ENCODE measurements at regions not wholly inside any gene's neighbourhood (a gene's known extent, or its start where the extent isn't known, plus 50 kb on each side); places are given as distances from the start of the nearest gene placed in this dataset.
"Not testable (repeated sequence)": the region's sequence is repeated elsewhere in the genome, so short reads cannot be mapped to it uniquely, and the experiment has no call there.

DNA sequence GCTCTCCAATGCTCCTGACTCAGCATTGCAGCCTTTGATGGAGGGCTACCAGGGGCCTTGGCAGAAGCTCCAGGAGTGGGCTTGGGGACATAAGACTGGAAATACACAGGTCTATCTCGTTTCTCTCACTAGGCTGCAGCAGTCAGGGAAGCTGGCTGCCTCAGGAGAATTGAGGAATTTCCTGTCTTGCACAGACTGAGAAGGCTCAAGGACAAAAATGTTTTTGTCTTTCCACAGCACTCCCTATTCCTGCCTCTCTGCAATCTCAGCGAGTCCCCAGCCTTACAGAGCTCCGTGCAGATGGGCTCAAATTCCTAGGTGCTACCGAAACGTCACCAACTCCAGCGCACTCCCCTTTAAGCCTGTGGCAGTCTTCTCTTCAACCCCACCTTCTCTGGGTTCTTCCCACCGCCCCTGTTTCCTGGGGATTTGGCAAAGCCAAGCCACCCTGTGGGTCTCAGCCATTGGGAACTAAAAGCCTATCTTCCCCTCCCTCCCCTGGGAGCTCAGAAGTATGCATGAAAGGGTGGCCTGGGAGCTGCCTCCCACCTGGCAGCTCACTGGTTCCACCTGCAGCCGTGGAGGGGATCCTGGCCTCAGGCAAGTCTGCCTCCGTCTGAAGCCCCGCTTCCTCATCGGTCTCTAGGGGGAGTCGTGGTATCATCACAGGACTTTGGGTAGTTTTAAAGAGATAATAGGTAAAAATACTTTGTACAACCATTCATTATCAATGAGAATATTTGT is 322.6 kb upstream of the FRG2C start:
- no peak for DNase-seq (ENCODE audit: low spot score)
- intact Hi-C loops (cut with DNase I): no loop called here

DNA sequence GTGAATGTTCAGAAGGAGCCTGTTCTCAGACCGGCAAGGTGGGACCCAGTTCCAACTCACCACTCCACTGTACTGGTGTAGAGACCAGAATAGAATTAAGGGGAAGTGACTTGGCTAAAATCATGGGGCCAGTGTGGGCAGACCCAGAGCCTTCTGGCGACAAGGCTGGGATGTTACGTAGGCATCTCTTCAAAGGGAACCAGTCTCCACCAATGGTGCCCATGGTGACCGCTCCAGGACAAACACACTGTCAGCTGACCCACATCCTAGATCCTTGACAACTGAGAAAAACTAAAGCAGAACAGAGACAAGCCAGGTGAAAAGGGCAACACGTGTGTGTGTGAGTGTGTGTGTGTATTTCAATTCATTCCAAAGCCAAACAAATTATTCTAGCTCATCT is 321.7 kb upstream of the FRG2C start:
- intact Hi-C loops (cut with DNase I): no loop called here

DNA sequence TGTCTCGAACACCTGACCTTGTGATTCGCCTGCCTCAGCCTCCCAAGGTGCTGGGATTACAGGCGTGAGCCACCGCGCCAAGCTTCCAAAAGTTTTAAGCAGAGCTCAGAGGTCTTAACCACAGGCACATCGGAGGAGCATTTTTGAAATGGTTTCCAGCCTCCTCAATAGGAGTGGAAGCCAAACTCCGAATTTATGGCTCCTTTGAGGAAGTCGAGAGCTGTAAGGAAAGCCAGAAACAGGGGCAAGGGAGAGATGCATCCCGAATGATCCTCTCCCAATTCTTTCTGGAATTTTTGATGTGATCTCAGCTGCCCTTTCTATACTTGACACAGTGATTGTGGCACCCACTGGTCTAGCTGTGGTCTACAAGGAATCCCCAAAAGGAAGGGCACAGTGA is 313.6 kb upstream of the FRG2C start:
- intact Hi-C loops (cut with DNase I): loop anchor here (10.0 kb wide), 1 partner anchor 46 kb away; no protein-coding TSS in a partner anchor

More for the DNA sequence above, 321.7 kb upstream of the FRG2C start:
- DNase-seq (ENCODE audit: low spot score): no peak

DNA sequence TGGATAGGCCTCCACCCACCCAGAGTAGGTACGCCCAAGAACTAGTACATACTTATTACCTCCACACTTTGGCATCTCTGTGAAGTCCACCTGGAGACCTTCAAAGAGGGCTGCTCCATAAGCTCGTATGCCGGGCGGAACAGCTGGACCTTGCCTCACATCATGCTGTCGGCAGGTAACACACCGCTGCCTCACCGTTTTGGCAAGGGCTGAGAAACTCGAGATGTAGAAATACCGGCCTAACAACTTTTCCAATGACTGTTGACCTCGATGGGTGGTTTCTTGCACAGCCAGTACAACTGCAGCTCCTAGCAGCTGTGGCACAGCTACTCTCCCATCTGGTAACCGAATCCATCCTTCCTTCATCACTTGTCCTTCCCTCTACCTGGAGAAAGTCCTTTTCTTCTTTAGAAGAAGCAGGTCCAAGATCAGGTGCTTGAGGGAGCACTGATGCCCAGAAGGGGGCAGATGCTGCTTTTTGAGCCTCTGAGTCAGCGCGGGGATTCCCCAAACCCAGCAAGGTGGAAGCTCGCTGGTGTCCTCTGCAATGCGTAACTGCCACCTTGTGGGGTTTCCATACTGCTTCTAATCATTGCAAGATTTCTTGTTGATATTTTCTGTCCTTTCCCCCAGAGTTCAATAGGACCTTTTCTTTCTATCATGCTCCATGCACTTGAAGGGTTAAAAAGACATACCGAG is 301.9 kb upstream of the FRG2C start:
- intact Hi-C loops (cut with DNase I); DNase-seq (ENCODE audit: low spot score): not testable (repeated sequence)

More for the DNA sequence above, 313.6 kb upstream of the FRG2C start:
- DNase-seq (ENCODE audit: low spot score): not testable (repeated sequence)

DNA sequence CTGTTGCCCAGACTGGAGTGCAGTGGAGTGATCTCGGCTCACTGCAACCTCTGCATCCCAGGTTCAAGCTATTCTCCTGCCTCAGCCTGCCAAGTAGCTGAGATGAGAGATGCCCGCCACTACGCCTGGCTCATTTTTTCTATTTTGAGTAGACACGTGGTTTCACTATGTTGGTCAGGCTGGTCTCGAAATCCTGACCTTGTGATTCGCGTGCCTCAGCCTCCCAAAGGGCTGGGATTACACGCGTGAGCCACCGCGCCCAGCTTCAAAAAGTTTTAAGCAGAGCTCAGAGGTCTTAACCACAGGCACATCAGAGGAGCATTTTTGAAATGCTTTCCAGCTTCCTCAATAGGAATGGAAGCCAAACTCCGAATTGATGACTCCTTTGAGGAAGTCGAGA is 291.2 kb upstream of the FRG2C start:
- intact Hi-C loops (cut with DNase I); DNase-seq (ENCODE audit: low spot score): not testable (repeated sequence)

DNA sequence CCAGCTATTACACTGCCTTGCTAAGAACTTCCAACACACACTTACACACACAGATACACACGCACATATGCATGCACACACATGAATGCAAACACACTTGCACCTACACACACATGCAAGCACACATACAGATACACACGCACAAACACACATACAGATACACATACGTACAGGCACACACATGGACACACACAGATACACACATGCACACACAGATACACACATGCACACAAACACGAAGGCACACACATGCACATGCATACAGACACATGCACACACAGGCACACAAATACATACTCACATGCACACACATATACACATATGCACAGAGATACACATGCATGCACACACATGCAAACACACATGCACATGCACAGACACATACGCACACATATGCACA is 284.3 kb upstream of the FRG2C start:
- intact Hi-C loops (cut with DNase I): not testable (repeated sequence)
- peak; percentile 9 for DNase-seq (ENCODE audit: low spot score)

DNA sequence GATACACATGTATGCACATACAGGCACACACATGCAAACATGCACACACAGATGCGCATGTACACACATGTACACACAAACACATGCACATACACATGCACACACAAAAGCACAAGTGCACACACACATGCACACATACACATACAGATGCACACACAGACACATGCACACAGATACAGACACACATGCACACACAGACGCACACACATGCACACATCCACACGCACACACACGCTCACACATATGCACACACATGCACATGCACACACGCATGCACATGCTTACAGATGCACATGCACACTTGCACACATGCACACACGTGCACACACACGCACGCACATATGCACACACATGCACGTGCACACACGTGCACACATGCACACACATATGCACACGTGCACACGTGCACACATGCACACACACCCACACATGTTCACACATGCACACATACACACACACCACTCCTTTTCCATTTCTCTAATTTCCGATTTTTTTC is 283.8 kb upstream of the FRG2C start:
- peak; percentile 9 for DNase-seq (ENCODE audit: low spot score)
- intact Hi-C loops (cut with DNase I): no loop called here

DNA sequence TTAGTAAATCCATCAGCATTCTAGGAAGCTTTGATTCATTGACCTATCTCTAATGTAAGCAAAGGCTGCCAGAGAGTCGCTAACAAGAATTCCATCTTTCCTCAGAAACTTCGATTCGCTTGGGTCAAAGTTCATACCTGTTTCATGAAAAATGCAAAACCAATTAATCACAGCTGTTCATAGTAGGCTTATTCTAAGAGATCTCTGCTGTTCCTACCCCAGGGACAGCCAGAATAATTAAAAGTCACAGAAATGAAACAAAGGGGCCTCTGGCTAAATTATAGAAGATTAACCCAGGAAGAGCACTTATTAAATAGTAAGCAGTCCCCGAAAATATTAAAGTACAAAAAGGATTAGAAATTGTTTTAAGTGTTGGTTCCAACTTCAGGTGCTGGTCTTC is 280.1 kb upstream of the FRG2C start:
- DNase-seq (ENCODE audit: low spot score); intact Hi-C loops (cut with DNase I): not testable (repeated sequence)

DNA sequence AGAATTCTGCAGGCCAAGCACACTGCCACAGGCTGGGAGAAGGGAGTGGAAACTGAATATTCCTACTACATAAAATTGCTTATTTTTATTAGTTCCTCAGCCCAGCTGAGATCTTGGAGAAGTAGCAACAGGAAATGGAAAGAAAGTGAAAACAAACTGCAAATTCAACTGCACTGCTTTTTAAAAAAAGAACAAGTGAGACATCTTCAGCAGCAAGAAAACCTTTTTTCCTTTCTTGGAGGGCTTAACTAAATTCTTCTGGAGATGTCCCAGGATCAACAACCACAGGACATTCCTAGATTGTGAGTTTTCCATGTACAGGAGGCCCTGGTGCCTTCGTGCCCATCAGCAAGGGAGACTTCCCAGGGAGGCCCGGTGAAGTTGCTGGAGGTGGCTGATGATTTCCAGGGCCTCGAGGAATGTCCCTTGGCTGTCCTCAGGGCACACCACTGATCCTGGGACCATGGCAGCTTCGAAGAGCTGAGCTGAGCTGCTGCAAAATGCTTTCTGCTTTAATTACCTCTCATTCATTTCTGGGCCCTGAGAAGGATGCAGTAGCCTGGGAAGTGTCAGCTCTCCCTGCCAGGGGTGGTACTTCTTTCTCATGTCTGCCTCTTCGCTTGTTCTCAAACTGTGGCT is 275.5 kb upstream of the FRG2C start:
- intact Hi-C loops (cut with DNase I): not testable (repeated sequence)
- DNase-seq (ENCODE audit: low spot score): peak; percentile 14

DNA sequence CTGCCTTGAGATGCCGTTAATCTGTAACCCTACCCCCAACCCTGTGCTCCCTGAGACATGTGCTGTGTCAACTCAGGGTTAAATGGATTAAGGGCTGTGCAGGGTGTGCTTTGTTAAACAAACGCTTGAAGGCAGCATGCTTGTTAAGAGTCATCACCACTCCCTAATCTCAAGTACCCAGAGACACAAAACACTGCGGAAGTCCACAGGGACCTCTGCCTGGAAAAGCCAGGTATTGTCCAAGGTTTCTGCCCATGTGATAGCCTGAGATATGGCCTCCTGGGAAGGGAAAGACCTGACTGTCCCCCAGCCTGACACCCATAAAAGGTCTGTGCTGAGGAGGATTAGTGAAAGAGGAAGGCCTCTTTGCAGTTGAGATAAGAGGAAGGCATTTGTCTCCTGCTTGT is 270.8 kb upstream of the FRG2C start:
- intact Hi-C loops (cut with DNase I); DNase-seq (ENCODE audit: low spot score): not testable (repeated sequence)

DNA sequence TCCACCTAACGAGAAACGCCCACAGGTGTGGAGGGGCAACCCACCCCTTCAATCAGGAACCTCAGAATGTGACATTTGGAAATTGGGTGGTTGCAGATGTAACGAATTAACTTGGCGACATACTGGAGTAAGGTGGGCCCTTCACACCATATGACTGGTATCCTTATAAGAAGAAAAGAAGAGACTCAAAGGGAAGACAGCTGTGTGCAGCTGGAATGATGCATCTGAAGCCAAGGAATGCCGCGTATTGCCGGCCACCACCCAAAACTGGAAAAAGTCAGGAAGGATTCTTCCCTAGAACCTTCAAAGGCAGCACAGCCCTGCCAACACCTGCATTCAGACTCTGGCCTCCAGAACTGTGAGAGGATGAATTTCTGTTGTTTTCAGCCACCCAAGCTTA is 270.0 kb upstream of the FRG2C start:
- DNase-seq (ENCODE audit: low spot score); intact Hi-C loops (cut with DNase I): not testable (repeated sequence)

DNA sequence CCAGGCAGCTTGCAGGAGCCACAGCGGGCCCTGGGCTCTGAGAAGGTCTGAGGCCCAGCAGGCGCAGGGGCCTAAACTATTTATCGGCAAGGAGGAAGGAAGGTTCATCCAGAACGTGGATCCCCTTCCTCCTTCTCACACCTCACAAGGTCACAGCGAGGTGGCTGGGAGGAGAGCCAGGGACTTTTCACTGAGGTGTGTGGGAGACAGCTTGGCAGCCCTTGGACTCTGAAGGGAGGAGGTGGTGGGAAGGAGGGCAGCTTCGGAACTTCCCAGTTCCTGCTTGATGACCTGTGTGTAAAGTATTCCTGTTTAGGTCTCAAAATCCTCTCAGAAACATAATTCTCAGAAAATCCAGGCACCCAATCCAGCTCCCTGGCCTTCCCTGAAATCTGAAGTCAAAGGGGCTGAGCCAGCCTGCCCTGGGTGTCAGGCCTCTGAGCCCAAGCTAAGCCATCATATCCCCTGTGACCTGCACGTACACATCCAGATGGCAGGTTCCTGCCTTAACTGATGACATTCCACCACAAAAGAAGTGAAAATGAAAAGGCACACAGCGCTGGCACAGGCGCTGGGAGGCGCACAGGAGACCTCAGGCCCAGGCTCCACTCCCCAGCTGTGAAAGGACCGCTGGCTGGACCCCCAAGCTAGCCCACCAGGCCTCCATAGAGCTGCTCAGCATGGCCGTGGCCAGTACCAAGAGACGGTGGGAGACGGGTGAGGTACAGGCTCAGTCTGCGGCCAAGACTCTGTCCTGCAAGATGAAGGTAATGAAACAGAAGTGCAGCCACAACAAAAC is 269.4 kb upstream of the FRG2C start:
- DNase-seq (ENCODE audit: low spot score); intact Hi-C loops (cut with DNase I): not testable (repeated sequence)

DNA sequence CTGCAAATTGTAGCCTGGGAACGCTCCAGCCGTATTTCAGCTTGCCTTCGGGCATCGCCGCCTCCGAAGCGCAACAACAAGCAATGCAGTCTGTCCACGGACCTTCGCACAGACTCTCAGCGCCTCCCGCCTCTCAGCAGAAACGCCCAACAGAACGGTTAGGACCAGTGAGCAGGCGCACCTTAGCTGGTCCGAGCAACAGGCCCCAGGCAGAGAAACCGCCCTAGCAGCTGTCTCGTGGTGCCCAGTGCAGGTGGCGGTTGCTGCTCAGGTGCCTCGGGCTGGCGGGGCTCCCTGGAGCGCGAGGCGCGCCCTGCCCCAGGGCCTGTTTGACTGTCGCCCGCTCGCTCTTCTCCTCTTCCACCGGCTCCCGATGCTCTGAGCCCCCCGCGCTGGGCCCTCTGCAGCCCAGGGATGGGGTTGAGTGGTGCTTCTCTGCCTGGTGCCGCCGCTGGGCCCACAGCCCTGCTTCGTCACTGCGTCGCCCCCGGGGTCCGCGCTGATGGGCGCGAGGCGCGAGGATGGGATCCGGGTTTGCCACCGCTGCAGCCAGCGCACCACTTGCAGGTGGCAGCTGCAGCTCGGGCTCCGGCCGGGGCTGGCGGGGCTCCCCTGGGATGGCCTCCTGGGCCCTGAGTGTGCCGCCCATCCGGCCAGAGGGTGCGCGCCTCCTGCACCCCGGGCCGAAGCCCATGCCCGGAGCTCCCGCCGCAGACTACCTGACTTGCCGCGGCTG is 268.4 kb upstream of the FRG2C start:
- DNase-seq (ENCODE audit: low spot score): no peak
- intact Hi-C loops (cut with DNase I): no loop called here

DNA sequence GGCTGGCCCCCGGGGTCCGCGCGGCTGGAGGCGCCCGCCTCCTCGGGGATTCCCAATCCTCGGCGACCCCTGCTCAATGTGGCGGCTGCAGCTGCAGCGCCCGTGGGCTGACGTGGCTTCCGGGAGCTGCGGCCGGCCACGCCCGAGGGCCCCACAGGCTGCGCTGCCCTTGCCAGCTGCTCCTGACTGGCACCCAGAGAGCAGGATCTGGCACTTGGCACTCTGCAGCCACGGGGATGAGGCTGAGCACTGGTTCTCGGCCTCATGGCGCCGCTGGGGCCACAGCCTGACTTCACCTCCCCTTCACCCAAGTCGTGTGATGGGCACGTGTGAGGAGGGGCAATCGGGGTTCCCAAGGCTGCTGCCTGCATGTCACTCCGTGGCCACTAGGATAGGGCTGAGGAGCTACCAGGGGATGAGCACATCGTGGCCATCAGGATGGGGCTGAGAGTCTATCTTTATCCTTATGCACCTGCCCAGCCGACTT is 267.8 kb upstream of the FRG2C start:
- intact Hi-C loops (cut with DNase I): no loop called here
- DNase-seq (ENCODE audit: low spot score): no peak

DNA sequence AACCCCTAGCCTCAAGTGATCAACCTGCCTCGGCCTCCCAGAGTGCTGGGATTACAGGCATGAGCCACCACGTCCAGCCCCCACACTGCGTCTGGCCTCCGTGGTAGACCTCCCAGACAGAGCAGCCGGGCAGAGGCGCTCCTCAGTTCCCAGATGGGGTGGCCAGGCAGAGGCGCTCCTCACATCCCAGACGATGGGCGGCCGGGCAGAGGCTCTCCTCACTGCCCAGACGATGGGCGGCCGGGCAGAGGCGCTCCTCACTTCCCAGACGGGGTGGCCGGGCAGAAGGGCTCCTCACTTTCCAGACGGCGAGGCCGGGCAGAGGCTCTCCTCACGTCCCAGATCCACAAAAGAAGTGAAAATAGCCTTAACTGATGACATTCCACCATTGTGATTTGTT is 266.6 kb upstream of the FRG2C start:
- intact Hi-C loops (cut with DNase I); DNase-seq (ENCODE audit: low spot score): not testable (repeated sequence)

DNA sequence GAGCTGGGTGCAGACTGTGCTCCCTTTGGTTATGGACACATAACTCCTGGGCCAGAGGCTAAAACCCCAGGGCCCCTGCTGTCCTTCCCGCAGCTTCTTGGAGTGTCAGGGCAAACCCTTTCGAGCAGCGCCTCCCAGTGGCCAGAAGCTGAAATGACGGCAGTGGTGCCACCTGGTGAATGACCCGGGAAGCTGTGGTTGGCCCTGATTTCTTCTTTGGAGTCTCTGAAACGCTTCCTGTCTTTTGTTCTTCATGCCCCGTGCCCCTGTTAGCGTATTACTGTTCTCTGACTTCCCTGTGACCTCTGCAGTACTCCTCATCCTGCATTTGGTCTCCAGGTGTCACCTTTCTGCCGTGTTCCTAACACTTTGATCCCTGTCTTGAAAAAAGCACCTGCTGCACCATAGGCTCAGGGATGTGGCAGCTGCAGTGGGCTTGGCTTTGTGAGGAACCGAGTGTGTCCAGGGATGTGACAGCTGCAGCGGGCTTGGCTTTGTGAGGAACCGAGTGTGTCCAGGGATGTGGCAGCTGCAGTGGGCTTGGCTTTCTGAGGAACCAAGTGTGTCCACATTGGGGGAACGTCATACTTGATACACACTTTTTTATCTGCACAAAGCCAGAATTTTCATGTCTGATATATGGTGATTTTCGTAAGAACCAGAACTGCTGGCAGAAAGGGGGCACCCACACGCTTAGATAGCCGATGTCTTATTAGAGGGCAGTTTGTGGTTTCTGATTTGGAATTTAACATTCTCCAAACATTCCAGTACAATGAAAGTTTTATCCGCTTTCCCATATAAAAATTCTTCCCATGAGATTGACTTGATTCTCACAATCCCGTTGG is 241.8 kb upstream of the FRG2C start:
- intact Hi-C loops (cut with DNase I): loop anchor here (2.0 kb wide), 1 partner anchor 128 kb away; no protein-coding TSS in a partner anchor
- not testable (repeated sequence) for DNase-seq (ENCODE audit: low spot score)

DNA sequence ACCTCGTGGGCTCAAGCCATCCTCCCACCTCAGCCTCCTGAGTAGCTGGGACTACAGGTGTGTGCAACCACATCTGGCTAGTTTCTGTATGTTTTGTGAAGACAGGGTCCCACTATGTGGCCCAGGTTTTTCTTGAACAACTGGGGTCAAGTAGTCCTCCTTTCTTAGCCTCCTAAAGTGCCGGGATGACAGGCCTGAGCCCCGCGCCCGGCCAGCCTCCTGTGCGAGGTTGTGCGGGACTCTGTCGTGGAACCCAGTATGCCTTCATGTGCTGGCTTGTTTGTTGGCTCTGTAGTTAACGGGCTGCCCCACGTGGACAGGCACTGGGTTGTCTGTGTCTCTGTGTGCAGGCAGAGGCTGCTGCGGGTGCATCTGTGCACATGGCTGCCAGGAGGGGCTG is 238.7 kb upstream of the FRG2C start:
- intact Hi-C loops (cut with DNase I); DNase-seq (ENCODE audit: low spot score): not testable (repeated sequence)

DNA sequence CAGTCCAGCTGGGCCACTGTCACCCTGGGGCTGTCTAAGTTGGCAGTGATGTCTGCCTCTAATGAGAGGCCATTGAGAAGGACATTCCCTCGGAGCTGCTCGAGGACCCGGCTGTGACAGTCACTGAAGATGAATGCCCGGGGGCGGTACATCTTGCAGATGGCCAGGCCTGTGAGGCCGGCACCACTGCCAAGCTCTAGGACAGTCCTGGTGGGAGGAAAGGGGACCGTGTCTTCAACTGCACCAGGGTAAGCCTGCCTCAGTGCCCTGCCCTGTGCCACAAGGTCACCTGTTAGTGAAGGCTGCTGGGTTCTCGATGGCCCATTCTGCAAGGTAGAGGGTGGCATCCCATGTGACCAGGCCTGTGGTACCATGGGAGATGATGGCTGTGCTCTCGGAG is 236.6 kb upstream of the FRG2C start:
- DNase-seq (ENCODE audit: low spot score); intact Hi-C loops (cut with DNase I): not testable (repeated sequence)
